Neural cell (in vitro differentiated cells): ENCODE measurements at regions not wholly inside any gene's neighbourhood (a gene's known extent, or its start where the extent isn't known, plus 50 kb on each side); places are given as distances from the start of the nearest gene placed in this dataset.

Source experiments
- EP300 ChIP-seq: fragments of 450-650 bp; conservative IDR thresholded peaks from 2 replicates; pipeline ENCODE4 v1.6.1; 2014; ENCODE audit warnings: antibody characterized with exemption, mild to moderate bottlenecking, moderate library complexity; ENCODE audit not compliant: poor library complexity, severe bottlenecking
- EZH2 ChIP-seq: fragments of 200-600, 300-800 bp; shearing (Covaris generic), sonication (generic); IDR thresholded peaks from 2 replicates; pipeline ENCODE4 v1.6.1; 2014; ENCODE audit warnings: antibody characterized with exemption, low read length, borderline replicate concordance, mild to moderate bottlenecking; ENCODE audit not compliant: insufficient read depth, poor library complexity, severe bottlenecking
- POLR2AphosphoS5 ChIP-seq: IDR thresholded peaks from 2 replicates; pipeline ENCODE4 v1.6.1; 2012
- TAF1 ChIP-seq: IDR thresholded peaks from 2 replicates; pipeline ENCODE4 v1.6.1; 2012; ENCODE audit warnings: low read depth
- TF ChIP-seq, protein P1 (sequence below): fragments of 450-650 bp; IDR thresholded peaks from 2 replicates; pipeline ENCODE4 v1.5.1; 2014; ENCODE audit warnings: antibody characterized with exemption, mild to moderate bottlenecking, moderate library complexity; ENCODE audit not compliant: poor library complexity, severe bottlenecking
- TF ChIP-seq, protein P2 (sequence below): IDR thresholded peaks from 2 replicates; pipeline ENCODE4 v1.6.1; 2012; ENCODE audit warnings: borderline replicate concordance

GRCh38 chr7:125683156-125683555 is 753.5 kb upstream of the POT1 start:
- TF ChIP-seq POLR2AphosphoS5 (no peak), TAF1 (no peak), EZH2 (no peak), EP300 (no peak)
- TF ChIP-seq, protein P1, sequence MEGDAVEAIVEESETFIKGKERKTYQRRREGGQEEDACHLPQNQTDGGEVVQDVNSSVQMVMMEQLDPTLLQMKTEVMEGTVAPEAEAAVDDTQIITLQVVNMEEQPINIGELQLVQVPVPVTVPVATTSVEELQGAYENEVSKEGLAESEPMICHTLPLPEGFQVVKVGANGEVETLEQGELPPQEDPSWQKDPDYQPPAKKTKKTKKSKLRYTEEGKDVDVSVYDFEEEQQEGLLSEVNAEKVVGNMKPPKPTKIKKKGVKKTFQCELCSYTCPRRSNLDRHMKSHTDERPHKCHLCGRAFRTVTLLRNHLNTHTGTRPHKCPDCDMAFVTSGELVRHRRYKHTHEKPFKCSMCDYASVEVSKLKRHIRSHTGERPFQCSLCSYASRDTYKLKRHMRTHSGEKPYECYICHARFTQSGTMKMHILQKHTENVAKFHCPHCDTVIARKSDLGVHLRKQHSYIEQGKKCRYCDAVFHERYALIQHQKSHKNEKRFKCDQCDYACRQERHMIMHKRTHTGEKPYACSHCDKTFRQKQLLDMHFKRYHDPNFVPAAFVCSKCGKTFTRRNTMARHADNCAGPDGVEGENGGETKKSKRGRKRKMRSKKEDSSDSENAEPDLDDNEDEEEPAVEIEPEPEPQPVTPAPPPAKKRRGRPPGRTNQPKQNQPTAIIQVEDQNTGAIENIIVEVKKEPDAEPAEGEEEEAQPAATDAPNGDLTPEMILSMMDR: no peak
- TF ChIP-seq, protein P2, sequence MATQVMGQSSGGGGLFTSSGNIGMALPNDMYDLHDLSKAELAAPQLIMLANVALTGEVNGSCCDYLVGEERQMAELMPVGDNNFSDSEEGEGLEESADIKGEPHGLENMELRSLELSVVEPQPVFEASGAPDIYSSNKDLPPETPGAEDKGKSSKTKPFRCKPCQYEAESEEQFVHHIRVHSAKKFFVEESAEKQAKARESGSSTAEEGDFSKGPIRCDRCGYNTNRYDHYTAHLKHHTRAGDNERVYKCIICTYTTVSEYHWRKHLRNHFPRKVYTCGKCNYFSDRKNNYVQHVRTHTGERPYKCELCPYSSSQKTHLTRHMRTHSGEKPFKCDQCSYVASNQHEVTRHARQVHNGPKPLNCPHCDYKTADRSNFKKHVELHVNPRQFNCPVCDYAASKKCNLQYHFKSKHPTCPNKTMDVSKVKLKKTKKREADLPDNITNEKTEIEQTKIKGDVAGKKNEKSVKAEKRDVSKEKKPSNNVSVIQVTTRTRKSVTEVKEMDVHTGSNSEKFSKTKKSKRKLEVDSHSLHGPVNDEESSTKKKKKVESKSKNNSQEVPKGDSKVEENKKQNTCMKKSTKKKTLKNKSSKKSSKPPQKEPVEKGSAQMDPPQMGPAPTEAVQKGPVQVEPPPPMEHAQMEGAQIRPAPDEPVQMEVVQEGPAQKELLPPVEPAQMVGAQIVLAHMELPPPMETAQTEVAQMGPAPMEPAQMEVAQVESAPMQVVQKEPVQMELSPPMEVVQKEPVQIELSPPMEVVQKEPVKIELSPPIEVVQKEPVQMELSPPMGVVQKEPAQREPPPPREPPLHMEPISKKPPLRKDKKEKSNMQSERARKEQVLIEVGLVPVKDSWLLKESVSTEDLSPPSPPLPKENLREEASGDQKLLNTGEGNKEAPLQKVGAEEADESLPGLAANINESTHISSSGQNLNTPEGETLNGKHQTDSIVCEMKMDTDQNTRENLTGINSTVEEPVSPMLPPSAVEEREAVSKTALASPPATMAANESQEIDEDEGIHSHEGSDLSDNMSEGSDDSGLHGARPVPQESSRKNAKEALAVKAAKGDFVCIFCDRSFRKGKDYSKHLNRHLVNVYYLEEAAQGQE: no peak
